Suprapubic skin (tissue), 4 donors: ENCODE measurements at regions not wholly inside any gene's neighbourhood (a gene's known extent, or its start where the extent isn't known, plus 50 kb on each side); places are given as distances from the start of the nearest gene placed in this dataset.
"Not testable (repeated sequence)": the region's sequence is repeated elsewhere in the genome, so short reads cannot be mapped to it uniquely, and the experiment has no call there.

Experiments
- DNase-seq, 2 donors: peaks; one replicate each; pipeline ENCODE4 v3.0.0-alpha.2; 2019; ENCODE audit warnings: low spot score in 2 of 2
- H3K27ac ChIP-seq: fragments of 200-600 bp; sonication (generic); one replicate; pipeline ENCODE4 v1.5.1; 2019
- H3K27me3 ChIP-seq: fragments of 200-600 bp; sonication (generic); one replicate; pipeline ENCODE4 v1.5.1; 2019
- H3K36me3 ChIP-seq: fragments of 200-600 bp; sonication (generic); one replicate; pipeline ENCODE4 v1.5.1; 2019
- H3K4me1 ChIP-seq: fragments of 200-600 bp; sonication (generic); one replicate; pipeline ENCODE4 v1.5.1; 2019
- H3K4me3 ChIP-seq: fragments of 200-600 bp; sonication (generic); one replicate; pipeline ENCODE4 v1.5.1; 2019; ENCODE audit warnings: mild to moderate bottlenecking
- H3K9me3 ChIP-seq: fragments of 200-600 bp; sonication (generic); one replicate; pipeline ENCODE4 v1.5.1; 2019
- WGBS: methylation state at CpG from one replicate; pipeline ENCODE4 v1.1.5; 2018; 5-methylcytosine and 5-hydroxymethylcytosine counted together

DNA sequence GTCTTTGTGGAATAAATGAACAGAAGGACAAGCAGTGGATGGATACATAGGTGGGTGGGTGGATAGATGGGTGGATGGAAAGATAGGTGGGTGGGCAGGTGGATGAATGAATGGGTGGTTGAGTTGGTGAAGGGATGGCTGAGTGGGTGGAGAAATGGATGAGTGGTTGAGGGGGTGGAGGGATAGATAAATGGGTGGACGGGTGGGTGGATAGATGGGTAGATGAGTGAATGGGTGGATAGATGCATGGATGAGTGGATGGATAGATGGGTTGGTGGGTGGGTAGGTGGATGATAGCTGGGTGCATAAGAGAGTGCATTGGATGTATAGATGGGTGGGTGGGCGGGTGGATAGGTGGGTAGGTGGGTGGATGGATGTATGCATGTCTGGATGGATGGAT is 63.5 kb downstream of the UNC93B1 start:
- H3K4me3 ChIP-seq, H3K36me3 ChIP-seq, H3K27me3 ChIP-seq, H3K9me3 ChIP-seq, H3K4me1 ChIP-seq, H3K27ac ChIP-seq, DNase-seq: not testable (repeated sequence)
- WGBS = 76% methylated on average over 2 of the region's 2 CpGs

DNA sequence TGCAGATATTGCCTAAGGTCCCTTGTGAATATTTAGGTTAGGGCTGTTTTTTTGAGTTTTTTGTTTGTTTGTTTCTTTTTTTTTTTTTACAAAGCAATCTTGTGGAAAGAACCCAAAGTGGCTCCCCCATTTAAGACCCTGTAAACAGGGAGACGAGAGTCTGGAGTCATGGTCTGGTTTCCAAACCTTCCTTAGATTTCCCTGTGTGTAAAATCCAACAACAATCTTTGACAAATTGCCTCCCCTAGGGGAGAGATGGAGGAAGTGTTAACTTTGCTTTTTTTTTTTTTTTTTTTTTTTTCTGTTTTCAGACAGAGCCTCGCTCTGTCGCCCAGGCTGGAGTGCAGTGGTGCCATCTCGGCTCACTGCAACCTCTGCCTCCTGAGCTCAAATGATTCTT is 64.9 kb downstream of the UNC93B1 start:
- not testable (repeated sequence) for DNase-seq, H3K9me3 ChIP-seq, H3K27me3 ChIP-seq, H3K4me1 ChIP-seq, H3K36me3 ChIP-seq, H3K27ac ChIP-seq, H3K4me3 ChIP-seq
- WGBS = 25% methylated on average over 1 of the region's 4 CpGs

DNA sequence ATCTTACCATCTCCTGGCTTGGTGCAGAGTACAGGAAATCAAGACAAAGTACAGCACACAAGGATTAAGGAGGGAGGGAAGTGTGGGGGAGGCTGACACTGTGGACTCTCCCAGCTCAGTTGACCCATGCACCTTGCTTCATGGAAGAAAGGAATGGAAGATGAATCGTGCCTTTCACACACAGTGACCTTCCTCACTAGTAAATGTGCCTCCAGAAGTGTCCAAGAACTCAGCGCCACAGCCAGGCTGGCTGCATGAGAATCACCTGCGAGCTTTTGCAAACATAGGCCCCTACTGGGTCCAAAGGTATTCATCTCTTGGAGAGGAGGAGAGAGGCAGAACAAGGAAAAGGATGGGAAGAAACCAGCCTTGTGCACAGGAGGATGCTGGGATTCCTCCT is 65.5 kb downstream of the UNC93B1 start:
- 80% methylated on average over 3 of the region's 3 CpGs for WGBS
- not testable (repeated sequence) for H3K4me1 ChIP-seq, H3K27ac ChIP-seq, H3K9me3 ChIP-seq, DNase-seq, H3K36me3 ChIP-seq, H3K27me3 ChIP-seq, H3K4me3 ChIP-seq

DNA sequence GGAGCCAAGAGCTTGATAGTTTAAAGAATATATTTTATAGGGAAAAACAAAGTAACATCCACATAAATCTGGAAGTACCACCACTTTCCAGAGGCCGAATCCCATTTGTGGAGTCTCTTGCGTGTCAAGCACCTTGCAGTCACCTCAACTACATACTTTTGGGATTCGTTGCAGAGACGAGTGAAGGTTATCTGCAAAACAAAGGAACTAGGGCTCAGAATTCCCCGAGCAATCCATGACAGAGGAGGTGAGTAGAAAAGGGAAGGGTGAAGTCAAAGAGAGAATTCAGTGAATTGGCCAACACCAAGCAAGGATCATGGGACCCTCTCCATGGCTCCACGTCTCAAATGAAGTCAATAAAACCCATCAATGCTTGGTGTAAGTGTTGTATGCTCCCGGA is 80.3 kb downstream of the UNC93B1 start:
- not testable (repeated sequence) for H3K4me3 ChIP-seq, H3K9me3 ChIP-seq, H3K36me3 ChIP-seq, H3K27me3 ChIP-seq, H3K4me1 ChIP-seq, H3K27ac ChIP-seq, DNase-seq
- WGBS = 57% methylated on average over 7 of the region's 7 CpGs

DNA sequence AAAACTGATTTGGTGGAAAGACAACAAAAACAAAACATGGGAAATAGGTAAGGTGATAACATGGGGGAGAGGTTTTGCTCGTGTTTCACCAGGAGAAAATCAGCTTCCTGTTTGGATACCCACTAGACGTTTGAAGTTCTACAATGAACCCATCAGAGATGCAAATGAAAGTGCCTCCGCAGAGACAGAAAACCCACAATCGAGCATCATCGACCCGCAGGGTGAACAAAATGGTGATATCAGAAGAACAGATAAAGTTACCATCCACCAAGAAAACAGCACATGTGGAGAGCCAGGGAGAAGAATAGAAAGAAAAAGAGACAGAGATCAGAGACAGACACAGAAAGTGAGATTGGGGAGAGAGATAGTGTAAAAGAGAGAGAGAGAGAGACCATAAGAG is 83.4 kb downstream of the UNC93B1 start:
- H3K4me1 ChIP-seq, H3K9me3 ChIP-seq, DNase-seq, H3K27me3 ChIP-seq, H3K36me3 ChIP-seq, H3K4me3 ChIP-seq, H3K27ac ChIP-seq: not testable (repeated sequence)
- 68% methylated on average over 6 of the region's 6 CpGs for WGBS

DNA sequence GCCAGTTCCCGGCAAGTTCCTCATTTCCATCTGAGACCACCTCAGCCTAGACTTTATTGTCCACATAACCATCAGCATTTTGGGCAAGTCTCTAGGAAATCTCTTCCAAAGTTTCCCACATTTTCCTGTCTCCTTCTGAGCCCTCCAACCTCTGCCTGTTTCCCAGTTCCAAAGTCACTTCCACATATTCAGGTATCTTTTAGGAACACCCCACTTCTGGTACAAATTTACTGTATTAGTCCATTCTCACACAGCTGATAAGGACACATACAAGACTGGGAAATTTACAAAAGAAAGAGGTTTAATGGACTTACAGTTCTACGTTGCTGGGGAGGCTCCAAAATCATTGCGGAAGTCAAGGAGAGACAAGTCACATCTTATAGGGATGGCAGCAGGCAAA is 91.7 kb downstream of the UNC93B1 start:
- not testable (repeated sequence) for H3K27me3 ChIP-seq, H3K9me3 ChIP-seq, H3K4me3 ChIP-seq, DNase-seq, H3K4me1 ChIP-seq, H3K27ac ChIP-seq, H3K36me3 ChIP-seq
- WGBS = 95% methylated on average over 3 of the region's 3 CpGs

DNA sequence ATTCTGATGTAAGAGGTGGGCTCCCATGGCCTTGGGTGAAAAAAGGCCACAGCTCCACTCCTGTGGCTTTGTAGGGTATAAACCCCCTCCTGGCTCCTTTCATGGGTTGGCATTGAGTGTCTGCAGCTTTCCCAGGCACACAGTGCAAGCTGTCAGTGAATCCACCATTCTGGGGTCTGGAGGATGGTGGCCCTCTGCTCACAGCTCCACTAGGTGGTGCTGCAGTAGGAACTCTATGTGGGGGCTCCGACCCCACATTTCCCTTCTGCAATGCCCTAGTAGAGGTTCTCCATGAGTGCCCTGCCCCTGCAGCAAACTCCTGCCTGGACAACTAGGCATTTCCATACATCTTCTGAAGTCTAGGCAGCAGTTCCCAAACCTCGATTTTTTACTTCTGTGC is 92.7 kb downstream of the UNC93B1 start:
- not testable (repeated sequence) for DNase-seq, H3K4me3 ChIP-seq, H3K27me3 ChIP-seq, H3K27ac ChIP-seq, H3K36me3 ChIP-seq, H3K4me1 ChIP-seq, H3K9me3 ChIP-seq
- 43% methylated on average over 2 of the region's 2 CpGs for WGBS

DNA sequence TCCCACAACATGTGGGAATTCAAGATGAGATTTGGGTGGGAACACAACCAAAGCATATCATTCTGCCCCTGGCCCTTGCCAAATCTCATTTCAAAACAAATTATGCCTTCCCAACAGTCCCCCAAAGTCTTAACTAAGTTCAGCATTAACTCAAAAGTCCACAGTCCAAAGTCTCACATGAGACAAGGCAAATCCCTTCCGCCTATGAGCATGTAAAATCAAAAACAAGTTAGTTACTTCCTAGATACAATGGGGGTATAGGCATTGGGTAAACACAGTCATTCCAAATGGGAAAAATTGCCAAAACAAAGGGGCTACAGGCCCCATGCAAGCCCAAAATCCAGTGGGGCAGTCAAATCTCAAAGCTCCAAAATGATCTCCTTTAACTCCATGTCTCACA is 93.1 kb downstream of the UNC93B1 start:
- H3K27me3 ChIP-seq, H3K9me3 ChIP-seq, H3K27ac ChIP-seq, H3K4me1 ChIP-seq, DNase-seq, H3K36me3 ChIP-seq, H3K4me3 ChIP-seq: not testable (repeated sequence)
- WGBS = 100% methylated on average over 1 of the region's 1 CpG

DNA sequence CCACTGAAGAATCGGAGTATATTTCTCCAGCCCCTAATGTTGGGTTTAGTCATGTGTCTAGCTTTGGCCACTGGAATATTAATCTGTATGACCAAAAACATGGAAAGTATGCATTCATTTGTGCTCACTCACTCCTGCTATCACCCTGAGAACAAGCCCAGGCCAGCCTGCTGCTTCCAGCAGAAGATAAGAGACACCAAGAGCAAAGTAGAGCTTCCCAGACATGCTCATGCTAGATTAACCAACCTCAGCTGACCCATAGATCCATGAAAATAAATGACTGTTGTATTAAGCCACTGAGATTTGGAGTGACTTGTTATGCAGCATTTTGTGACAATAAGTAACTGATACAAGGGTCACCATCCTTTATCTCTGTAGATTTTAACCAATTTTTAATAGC is 96.9 kb downstream of the UNC93B1 start:
- WGBS = 13% methylated on average over 1 of the region's 1 CpG
- DNase-seq, H3K36me3 ChIP-seq, H3K9me3 ChIP-seq, H3K27me3 ChIP-seq, H3K4me1 ChIP-seq, H3K4me3 ChIP-seq, H3K27ac ChIP-seq: not testable (repeated sequence)

DNA sequence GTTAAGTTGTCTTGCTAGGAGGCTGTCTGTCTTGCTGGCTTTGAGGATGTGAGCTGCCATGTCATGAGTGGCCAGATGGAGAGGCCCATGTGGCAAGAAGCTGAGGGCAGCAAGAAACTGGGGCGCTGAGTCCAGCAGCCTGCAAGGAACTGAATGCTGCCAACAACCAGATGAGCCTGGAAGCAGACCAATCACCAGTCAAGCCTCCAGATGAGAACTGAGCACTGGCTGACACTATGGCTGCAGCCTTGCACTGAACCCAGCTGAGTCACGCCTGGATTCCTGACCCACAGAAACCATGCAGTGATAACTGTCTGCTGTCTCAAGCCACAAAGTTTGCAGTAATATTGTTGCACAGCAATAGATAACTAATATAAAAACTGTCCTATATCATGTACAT is 104.4 kb downstream of the UNC93B1 start:
- not testable (repeated sequence) for H3K36me3 ChIP-seq, H3K4me1 ChIP-seq, H3K4me3 ChIP-seq, H3K27ac ChIP-seq, H3K9me3 ChIP-seq, H3K27me3 ChIP-seq, DNase-seq
- 60% methylated on average over 1 of the region's 2 CpGs for WGBS

DNA sequence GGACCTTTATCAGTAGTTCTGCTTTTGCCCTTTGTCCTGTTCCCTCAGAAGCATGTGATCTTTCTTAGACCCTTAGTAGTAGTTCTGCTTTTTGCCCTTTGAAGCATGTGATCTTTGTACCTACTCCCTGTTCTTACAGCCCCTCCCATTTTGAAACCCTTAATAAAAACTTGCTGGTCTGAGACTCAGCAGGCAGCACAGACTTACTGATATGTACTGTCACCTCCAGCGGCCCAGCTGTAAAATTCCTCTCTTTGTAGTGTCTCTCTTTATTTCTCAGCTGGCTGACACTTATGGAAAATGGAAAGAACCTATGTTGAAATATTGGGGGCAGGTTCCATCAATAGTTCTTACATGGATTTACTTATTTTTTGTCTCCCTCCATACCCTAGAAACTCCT is 110.4 kb downstream of the UNC93B1 start:
- not testable (repeated sequence) for H3K36me3 ChIP-seq, H3K27me3 ChIP-seq, H3K4me1 ChIP-seq, H3K9me3 ChIP-seq, H3K4me3 ChIP-seq, DNase-seq, H3K27ac ChIP-seq
- 90% methylated on average over 1 of the region's 1 CpG for WGBS

DNA sequence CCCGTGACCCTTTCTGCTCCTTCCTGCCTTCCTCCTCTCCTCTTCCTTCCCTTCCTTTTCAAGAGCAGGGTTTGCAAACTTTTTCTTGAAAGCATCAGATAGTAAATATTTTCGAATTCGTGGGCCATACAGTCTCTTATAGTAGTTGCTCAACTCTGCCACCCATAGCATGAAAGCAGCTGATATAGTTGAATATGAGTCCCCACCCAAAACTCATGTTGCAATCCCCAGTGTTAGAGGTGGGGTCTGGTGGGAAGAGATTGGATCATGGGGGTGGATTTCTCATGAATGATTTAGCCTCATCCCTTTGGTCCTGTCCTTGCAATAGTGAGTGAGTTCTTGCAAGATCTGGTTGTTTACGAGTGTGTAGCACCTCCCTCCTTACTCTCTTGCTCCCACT is 114.3 kb downstream of the UNC93B1 start:
- not testable (repeated sequence) for H3K27me3 ChIP-seq, H3K36me3 ChIP-seq, H3K4me3 ChIP-seq, DNase-seq, H3K27ac ChIP-seq, H3K9me3 ChIP-seq
- 73% methylated on average over 3 of the region's 4 CpGs for WGBS
- H3K4me1 ChIP-seq = peaks cover 12% of the 10 kb centered on the region

DNA sequence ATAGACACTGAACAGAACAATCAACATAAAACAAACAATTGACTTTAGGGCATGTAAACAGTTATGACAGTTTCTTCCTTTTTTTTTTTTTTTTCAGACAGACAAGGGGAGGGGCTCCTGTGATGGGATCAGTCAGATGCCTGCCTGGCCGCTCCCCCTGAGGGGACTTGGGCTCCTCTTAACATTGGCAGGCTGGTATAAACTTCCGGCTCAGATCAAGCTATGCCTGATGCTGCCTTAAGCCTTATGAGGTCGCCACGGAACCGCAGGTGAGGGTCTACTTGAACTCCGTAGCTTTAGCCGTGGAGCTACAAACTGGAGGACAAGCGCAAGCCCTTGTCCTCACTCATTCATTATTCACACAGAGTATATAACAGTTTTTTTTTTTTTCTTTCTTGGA is 115.8 kb downstream of the UNC93B1 start:
- not testable (repeated sequence) for H3K36me3 ChIP-seq, H3K9me3 ChIP-seq, H3K4me3 ChIP-seq, H3K27ac ChIP-seq, DNase-seq, H3K27me3 ChIP-seq
- WGBS = 89% methylated on average over 8 of the region's 8 CpGs
- H3K4me1 ChIP-seq = peaks cover 13% of the 10 kb centered on the region

DNA sequence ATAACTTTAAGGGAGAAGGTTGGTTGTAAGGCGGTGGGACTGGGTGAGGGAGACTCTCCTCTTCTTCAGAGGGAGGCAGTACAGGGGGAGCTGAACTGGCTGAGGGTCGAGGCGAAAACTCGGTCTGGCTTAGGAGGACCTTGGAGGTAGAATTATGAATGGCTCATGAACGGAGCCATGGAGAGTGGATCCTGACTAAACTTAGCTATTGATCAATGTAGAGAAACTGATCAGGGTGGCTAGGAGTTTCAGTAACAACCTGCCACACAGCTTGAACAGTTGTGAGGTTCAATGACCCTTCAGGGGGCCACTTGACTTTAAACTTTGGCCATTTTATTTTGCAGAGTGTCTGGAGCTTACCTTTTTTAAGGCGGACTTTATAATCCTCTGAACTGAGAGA is 117.2 kb downstream of the UNC93B1 start:
- not testable (repeated sequence) for H3K4me3 ChIP-seq, H3K27ac ChIP-seq, H3K9me3 ChIP-seq, H3K36me3 ChIP-seq, H3K27me3 ChIP-seq, DNase-seq
- peaks cover 13% of the 10 kb centered on the region for H3K4me1 ChIP-seq
- 81% methylated on average over 6 of the region's 6 CpGs for WGBS

DNA sequence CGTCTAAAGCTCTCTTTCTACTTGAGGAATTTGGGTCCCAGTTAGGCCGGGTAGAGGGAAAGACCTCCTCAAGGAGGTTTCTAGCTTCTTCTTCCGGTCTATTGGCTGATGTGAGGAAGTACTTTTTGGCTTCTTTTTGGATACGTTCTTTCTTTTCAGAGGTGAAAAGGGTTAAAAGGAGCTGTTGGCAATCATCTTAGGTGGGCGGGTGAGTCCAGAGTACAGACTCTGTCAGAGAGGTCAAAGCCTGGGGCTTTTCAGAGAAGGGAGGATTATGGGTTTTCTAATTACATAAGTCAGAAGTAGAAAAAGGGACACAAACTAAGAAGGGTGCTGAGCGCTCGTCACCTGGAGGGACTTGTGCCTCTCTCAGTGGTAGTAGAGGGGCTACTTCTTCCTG is 117.7 kb downstream of the UNC93B1 start:
- WGBS = 71% methylated on average over 7 of the region's 7 CpGs
- H3K4me1 ChIP-seq = peaks cover 13% of the 10 kb centered on the region
- DNase-seq, H3K27ac ChIP-seq, H3K4me3 ChIP-seq, H3K9me3 ChIP-seq, H3K36me3 ChIP-seq, H3K27me3 ChIP-seq: not testable (repeated sequence)

DNA sequence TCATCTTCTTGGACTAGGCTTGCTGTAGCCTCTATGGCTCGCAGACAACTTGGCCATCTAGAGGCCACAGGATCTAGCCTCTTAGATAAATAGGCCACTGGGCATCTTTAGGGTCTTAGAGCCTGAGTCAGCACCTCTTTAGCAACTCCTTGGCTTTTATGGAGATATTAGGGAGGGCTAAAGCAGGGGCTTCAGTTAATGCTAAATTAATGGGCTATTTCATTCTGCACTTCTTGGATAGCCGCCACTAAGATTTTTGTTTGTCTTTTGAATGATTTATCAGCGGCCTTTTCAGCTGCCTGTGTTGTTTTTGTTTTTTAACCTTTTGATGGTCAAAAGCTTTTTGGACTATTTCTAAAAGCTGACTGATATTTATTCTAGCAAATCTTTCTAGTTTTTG is 118.3 kb downstream of the UNC93B1 start:
- H3K4me3 ChIP-seq, H3K9me3 ChIP-seq, H3K36me3 ChIP-seq, H3K27ac ChIP-seq, H3K27me3 ChIP-seq, DNase-seq: not testable (repeated sequence)
- 36% methylated on average over 3 of the region's 3 CpGs for WGBS
- peaks cover 13% of the 10 kb centered on the region for H3K4me1 ChIP-seq
